ENCODE measurements at regions not wholly inside any gene's neighbourhood (a gene's known extent, or its start where the extent isn't known, plus 50 kb on each side); places are given as distances from the start of the nearest gene placed in this dataset.

- Mint-ChIP-seq H3K4me3 (no peak overlapping the region), H3K27ac (no peak overlapping the region), H3K36me3 (ENCODE audit: low read depth) (no peaks in the 10 kb centered on the region), H3K9me3 (peaks cover 10% of the 10 kb centered on the region), H3K27me3 (peaks cover 4% of the 10 kb centered on the region), H3K4me1 (ENCODE audit: low read depth) (no peaks in the 10 kb centered on the region)
These were observed 267.6 kb downstream of the SETD4 start for GRCh38 chr21:35792569-35793305.

DNA sequence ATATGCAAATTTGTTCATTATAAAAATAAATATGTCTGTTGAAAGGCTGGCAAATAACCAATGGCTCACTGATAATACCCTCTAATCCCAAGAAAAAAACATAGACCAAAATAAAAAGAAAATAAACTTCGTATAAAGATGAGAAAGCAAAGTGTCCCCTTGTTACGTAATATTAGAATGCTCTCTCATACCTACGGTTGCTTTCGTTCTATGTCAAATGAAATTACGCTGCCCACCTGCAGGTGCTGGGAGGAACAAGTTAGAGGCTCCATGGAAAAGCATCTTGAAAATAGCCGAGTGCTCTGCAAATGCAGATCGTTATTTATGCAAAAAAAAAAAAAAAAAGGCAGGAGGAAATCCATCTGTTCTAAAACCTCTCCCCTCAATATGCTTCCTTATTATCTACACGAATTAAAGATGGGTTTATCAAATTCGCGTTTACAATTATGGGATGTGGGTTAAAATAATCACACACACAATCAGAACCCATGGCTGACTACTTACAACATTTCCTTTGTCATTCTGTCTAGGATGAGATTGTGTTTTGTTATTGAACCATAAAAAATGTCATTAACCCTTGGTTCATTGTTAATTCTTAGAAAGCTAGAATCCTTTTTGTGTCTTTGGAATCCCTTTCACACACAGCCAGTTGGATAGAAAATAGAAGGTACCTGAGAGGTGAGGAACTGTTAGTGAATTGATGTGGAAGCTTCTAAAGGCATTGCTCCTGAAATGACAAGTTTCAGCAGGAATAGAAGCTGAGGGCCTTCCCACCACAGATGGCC, 268.6 kb downstream of the SETD4 start:
- H3K27me3 Mint-ChIP-seq, result no peaks in the 10 kb centered on the region
- H3K4me3 Mint-ChIP-seq, result no peak overlapping the region
- no peaks in the 10 kb centered on the region for H3K36me3 Mint-ChIP-seq (ENCODE audit: low read depth)
- H3K4me1 Mint-ChIP-seq (ENCODE audit: low read depth), result no peaks in the 10 kb centered on the region
- peaks cover 10% of the 10 kb centered on the region for H3K9me3 Mint-ChIP-seq
- H3K27ac Mint-ChIP-seq, result no peak overlapping the region

- Mint-ChIP-seq H3K4me3 (no peak overlapping the region), H3K27ac (no peak overlapping the region), H3K27me3 (peaks cover 14% of the 10 kb centered on the region), H3K4me1 (ENCODE audit: low read depth) (no peaks in the 10 kb centered on the region), H3K36me3 (ENCODE audit: low read depth) (no peaks in the 10 kb centered on the region), H3K9me3 (no peaks in the 10 kb centered on the region)
These were observed 276.6 kb downstream of the SETD4 start for GRCh38 chr21:35783721-35784120.

- H3K27me3 Mint-ChIP-seq, result peaks cover 21% of the 10 kb centered on the region
- H3K4me3 Mint-ChIP-seq, result no peak overlapping the region
- no peaks in the 10 kb centered on the region for H3K9me3 Mint-ChIP-seq
- no peaks in the 10 kb centered on the region for H3K4me1 Mint-ChIP-seq (ENCODE audit: low read depth)
- H3K36me3 Mint-ChIP-seq (ENCODE audit: low read depth), result no peaks in the 10 kb centered on the region
- no peak overlapping the region for H3K27ac Mint-ChIP-seq
These were observed 277.7 kb downstream of the SETD4 start for GRCh38 chr21:35782667-35783066.

DNA sequence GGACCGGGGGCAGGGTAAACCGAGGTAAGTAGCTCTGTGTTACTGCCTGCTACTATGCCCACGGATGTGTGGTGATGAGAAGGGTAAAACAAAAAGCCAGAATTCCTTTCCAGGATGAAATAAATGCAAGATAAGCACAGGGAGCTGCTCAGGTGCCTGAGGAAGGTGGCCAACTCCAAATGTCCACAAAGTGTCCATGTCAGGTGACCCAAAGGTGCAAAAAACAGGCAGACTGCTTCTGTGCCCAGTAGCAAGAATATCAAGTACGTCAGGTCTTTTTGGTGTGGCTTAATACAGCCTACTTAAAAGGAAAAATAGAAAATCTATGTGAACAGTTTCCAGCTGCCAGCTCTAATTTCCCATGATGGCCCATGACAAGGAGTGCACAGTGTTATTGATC, 279.3 kb downstream of the SETD4 start:
- no peaks in the 10 kb centered on the region for H3K4me1 Mint-ChIP-seq (ENCODE audit: low read depth)
- H3K36me3 Mint-ChIP-seq (ENCODE audit: low read depth), result no peaks in the 10 kb centered on the region
- no peak overlapping the region for H3K27ac Mint-ChIP-seq
- H3K9me3 Mint-ChIP-seq, result no peaks in the 10 kb centered on the region
- H3K27me3 Mint-ChIP-seq, result peaks cover 26% of the 10 kb centered on the region
- H3K4me3 Mint-ChIP-seq, result no peak overlapping the region

GRCh38 chr21:35779690-35780570, 280.4 kb downstream of the SETD4 start:
- H3K36me3 Mint-ChIP-seq (ENCODE audit: low read depth), result no peaks in the 10 kb centered on the region
- H3K27me3 Mint-ChIP-seq, result peaks cover 26% of the 10 kb centered on the region
- no peaks in the 10 kb centered on the region for H3K4me1 Mint-ChIP-seq (ENCODE audit: low read depth)
- no peaks in the 10 kb centered on the region for H3K9me3 Mint-ChIP-seq
- H3K27ac Mint-ChIP-seq, result no peak overlapping the region
- no peak overlapping the region for H3K4me3 Mint-ChIP-seq

- H3K9me3 Mint-ChIP-seq, result no peaks in the 10 kb centered on the region
- peaks cover 30% of the 10 kb centered on the region for H3K27me3 Mint-ChIP-seq
- no peak overlapping the region for H3K4me3 Mint-ChIP-seq
- H3K36me3 Mint-ChIP-seq (ENCODE audit: low read depth), result no peaks in the 10 kb centered on the region
- H3K4me1 Mint-ChIP-seq (ENCODE audit: low read depth), result no peaks in the 10 kb centered on the region
- no peak overlapping the region for H3K27ac Mint-ChIP-seq
These were observed 281.2 kb downstream of the SETD4 start for GRCh38 chr21:35779167-35779566.

- no peak overlapping the region for H3K4me3 Mint-ChIP-seq
- no peaks in the 10 kb centered on the region for H3K36me3 Mint-ChIP-seq (ENCODE audit: low read depth)
- H3K27me3 Mint-ChIP-seq, result peaks cover 32% of the 10 kb centered on the region
- H3K27ac Mint-ChIP-seq, result no peak overlapping the region
- no peaks in the 10 kb centered on the region for H3K4me1 Mint-ChIP-seq (ENCODE audit: low read depth)
- no peaks in the 10 kb centered on the region for H3K9me3 Mint-ChIP-seq
These were observed 283.2 kb downstream of the SETD4 start for GRCh38 chr21:35777081-35777480.

DNA sequence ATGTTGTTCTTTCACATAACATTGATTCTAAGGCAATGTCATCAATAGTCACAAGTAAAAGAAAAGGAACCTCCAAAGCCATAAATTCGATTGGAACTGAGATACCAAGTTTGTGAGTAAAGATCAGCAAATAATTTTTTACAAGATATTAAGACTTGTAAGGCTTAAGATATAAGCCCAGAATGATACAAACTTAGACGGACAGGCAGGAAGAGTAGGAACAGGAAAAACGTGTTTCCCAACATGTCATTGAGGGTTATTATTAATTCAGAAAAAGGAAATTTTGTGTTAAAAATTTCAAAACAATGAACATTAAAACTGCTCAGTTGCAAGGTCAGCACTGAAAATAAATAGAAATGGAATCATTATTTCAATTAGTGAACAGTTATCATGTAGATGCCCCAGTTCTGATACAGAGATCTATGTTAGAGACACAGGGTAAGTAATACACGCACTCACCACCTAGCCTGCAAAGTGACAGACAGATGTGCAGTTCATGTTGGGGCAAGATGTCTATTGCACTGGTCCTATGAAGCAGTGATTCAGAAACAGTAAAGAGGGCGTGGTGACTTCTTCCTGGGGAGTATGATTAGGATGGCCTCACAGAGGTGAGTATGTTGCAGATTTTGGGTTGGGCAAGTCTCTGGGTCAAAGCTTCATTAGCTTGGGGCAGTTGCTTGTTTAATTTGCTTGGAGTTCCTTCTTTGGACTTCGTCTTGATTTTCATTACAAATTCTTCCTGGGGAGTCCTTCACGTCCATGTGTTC, 284.4 kb downstream of the SETD4 start:
- Mint-ChIP-seq H3K27ac (no peak overlapping the region), H3K4me1 (ENCODE audit: low read depth) (no peaks in the 10 kb centered on the region), H3K9me3 (no peaks in the 10 kb centered on the region), H3K4me3 (no peak overlapping the region), H3K27me3 (peaks cover 31% of the 10 kb centered on the region), H3K36me3 (ENCODE audit: low read depth) (no peaks in the 10 kb centered on the region)

GRCh38 chr21:35770101-35770945, 290.0 kb downstream of the SETD4 start:
- Mint-ChIP-seq H3K4me3 (no peak overlapping the region), H3K27ac (no peak overlapping the region), H3K9me3 (no peaks in the 10 kb centered on the region), H3K36me3 (ENCODE audit: low read depth) (no peaks in the 10 kb centered on the region), H3K27me3 (peaks cover 7% of the 10 kb centered on the region), H3K4me1 (ENCODE audit: low read depth) (no peaks in the 10 kb centered on the region)

- H3K4me3 Mint-ChIP-seq, result no peak overlapping the region
- H3K9me3 Mint-ChIP-seq, result no peaks in the 10 kb centered on the region
- no peaks in the 10 kb centered on the region for H3K4me1 Mint-ChIP-seq (ENCODE audit: low read depth)
- H3K27ac Mint-ChIP-seq, result no peak overlapping the region
- no peaks in the 10 kb centered on the region for H3K36me3 Mint-ChIP-seq (ENCODE audit: low read depth)
- H3K27me3 Mint-ChIP-seq, result peaks cover 5% of the 10 kb centered on the region
These were observed 292.1 kb downstream of the SETD4 start for GRCh38 chr21:35768187-35768586.

GRCh38 chr21:35764586-35764985, 295.7 kb downstream of the SETD4 start:
- Mint-ChIP-seq H3K4me3 (no peak overlapping the region), H3K27me3 (peaks cover 11% of the 10 kb centered on the region), H3K27ac (no peak overlapping the region), H3K36me3 (ENCODE audit: low read depth) (no peaks in the 10 kb centered on the region), H3K9me3 (no peaks in the 10 kb centered on the region), H3K4me1 (ENCODE audit: low read depth) (no peaks in the 10 kb centered on the region)

GRCh38 chr21:35764077-35764476, 296.2 kb downstream of the SETD4 start:
- H3K9me3 Mint-ChIP-seq, result no peaks in the 10 kb centered on the region
- no peak overlapping the region for H3K27ac Mint-ChIP-seq
- peaks cover 16% of the 10 kb centered on the region for H3K27me3 Mint-ChIP-seq
- no peaks in the 10 kb centered on the region for H3K36me3 Mint-ChIP-seq (ENCODE audit: low read depth)
- no peak overlapping the region for H3K4me3 Mint-ChIP-seq
- no peaks in the 10 kb centered on the region for H3K4me1 Mint-ChIP-seq (ENCODE audit: low read depth)

DNA sequence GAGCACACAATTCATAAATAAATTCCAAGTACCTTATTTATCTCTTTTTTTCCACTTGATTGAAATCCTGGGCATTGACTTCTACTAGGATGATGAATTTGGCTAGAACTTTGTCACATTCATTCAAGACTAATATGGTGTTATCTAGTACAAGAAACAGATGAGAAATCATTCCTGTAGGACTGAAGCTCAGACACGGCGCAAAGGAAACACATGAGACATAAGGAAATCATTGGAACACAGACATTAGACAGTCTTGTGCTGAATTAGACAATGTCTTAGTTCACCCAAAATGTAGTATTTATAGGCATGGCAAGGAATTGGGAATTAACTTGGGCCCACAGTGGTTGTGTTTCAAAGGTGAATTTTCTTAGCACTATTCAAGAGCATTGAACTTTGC, 305.7 kb downstream of the SETD4 start:
- H3K27me3 Mint-ChIP-seq, result peaks cover 33% of the 10 kb centered on the region
- H3K4me3 Mint-ChIP-seq, result no peak overlapping the region
- H3K9me3 Mint-ChIP-seq, result peaks cover 4% of the 10 kb centered on the region
- H3K4me1 Mint-ChIP-seq (ENCODE audit: low read depth), result no peaks in the 10 kb centered on the region
- no peak overlapping the region for H3K27ac Mint-ChIP-seq
- no peaks in the 10 kb centered on the region for H3K36me3 Mint-ChIP-seq (ENCODE audit: low read depth)
